GM18909 (cell line): ENCODE measurements at regions not wholly inside any gene's neighbourhood (a gene's known extent, or its start where the extent isn't known, plus 50 kb on each side); places are given as distances from the start of the nearest gene placed in this dataset.

Experiments
- ATAC-seq: cut with Tn5 transposase; IDR thresholded peaks from one replicate; pipeline ENCODE4 v1.9.1; 2021; ENCODE audit warnings: mild to moderate bottlenecking; ENCODE audit not compliant: unreplicated experiment, poor library complexity

DNA sequence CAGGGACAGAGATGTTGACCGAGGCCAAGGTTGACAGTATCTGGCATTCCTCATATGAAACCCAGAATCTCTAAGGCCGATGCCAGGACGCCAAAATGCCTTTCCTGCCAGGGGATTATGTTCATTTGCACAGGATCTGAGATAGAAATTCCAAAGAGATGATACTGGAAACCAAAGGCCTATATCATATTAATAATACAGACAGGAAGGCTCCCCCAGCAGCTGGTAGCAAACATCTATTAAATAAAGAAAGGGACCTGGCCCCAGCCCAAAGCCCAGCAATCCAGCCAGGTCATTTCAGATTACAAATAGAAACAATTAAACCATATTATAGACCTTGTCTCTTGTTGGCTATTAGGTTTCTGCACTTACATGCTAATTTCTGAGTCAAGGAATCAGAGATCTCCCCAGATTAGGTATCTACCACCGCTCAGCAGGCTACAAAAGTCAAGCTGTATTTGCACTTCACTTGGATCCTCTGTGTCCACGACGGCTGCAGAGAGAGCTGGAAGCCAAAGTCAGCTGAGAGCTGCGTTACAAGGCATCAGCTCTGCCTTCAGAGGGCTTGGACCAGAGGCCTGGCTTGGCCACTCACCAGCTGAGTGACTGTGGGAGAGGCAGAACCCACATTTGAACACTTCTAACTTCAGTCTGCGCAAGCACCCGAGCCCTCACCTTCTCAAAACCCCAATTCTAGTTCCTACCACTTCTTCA, 269.3 kb upstream of the SIX2 start:
- ATAC-seq, result no peak

DNA sequence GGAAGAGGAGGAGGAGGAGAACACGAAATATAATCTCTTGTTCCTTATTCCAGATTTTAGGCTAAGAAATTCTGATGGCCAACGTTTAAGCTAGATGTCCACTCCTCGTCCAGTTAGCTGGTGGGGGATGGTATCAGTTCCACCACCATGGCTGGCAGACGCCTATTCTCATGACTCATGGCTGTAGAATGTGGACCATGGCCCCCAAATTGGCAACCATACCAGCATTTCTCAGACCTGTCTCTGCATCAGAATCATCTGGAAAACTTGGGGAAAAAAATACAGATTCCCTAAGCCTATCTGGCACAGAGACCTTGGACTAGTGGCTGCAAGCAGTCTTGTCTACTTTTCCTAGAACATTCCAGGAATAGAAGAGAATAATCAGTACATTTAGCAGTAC, 267.7 kb upstream of the SIX2 start:
- ATAC-seq, result no peak

DNA sequence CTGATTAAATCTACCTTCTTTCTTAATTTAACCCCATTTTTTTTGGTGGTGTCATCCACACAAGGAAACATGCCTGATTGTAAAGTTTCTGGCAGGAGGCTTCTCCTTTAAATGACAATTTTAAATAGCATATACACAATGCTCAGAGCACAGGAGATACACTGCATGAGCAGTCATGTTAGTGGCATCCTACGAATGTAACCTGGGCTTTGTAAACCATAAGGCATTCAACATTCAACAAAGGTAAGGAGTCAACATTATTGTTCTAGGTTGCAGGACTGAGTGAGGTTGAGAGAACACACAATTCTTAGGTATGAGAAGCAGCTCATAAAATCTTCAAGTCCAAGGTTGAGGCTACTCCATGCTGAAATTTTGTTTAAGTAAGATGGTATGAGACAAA, 266.6 kb upstream of the SIX2 start:
- no peak for ATAC-seq

DNA sequence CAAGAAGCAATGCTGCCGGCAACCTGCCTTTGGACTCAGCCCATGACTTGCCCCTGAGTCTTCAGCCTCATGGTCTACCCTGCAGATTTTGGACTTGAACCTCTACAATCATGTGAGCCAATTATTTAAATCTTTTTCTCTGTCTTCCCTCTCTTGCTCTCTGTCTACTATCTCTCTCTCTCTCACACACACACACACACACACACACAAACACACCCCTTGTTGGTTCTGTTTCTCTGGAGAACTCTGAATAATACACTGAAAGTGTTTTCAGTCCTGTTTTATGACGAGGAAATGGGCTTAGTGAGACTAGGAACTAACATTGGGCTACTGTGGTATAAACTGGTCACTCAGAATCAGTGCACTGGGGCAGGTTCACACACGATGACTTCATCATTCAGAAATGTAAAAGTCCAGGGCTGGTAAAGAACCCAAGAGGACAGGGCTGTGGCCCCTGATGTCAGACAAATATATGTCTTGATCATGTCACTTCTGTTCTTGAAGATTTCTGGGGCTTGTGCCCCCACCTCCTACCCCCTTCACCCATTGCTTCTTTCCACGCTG, 266.1 kb upstream of the SIX2 start:
- ATAC-seq, result no peak

DNA sequence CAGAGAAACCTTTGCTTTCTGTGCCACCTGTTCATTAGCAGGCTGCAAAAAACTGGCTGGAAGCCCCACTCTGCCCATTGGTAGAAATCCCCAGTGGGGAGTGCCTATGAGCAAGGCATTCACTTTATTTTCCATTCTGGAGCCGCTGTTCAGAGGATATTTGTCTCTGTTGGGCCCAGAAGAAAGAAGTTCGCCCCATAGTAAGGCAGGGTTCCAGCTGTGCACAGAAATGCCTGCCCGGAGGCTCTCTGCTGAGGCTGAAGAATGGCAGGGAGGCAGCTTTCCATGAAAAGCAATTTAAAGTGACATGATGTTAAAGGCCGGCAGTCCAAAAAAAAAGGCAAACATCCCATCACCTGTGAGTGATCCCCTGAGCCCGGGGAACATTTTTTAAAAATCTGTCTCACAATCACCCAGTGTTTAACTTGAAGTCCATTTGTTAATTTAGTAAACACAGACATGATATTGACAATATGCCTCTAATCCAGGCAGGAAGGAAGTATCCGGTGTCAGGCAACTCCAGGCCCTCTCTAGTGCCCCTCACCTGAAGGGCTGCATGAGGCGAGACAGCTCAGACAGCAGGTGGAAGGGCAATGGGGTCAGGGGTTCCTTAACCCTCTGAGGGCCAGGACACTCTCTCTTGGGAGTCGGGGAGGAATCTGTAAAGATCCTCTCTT, 265.1 kb upstream of the SIX2 start:
- ATAC-seq, result no peak

DNA sequence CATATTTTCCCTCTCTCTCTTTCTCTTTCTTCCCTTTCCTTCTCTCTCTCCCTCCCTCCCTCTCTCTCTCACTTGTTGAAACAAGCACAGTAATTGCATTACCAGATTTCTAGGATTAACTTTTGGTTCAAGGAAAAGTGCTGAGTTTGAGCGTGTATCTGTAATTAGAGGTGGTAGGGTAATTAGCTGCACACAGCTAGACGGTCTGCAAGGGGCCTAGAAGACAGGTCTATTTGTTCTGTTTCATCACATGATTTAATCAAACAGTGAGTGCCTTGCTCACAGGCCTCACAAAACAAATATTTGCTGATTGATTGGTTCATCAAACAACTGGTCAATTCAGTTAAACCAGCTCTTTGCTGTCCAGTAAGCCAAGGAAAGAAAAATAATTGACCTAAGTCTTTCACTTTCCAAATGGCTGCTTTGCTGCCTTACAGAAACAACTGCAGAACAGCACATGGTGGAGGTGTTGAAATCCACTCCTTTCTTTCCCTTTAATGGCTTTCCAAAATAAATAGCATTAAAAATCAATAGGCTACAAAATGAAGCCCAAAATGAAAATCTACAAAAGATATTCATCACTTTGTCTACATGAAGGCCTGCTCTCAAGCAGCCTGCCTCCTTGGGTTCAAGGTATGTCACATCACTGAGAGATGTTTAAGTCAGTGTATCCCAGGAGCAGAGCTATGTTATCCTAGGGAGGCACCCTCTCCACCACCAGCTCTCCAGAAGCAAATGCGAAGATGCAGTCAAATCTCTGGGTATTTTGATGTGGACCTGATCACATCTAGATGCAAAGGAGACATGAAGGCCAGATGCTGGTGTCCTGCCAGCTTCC, 264.4 kb upstream of the SIX2 start:
- no peak for ATAC-seq

DNA sequence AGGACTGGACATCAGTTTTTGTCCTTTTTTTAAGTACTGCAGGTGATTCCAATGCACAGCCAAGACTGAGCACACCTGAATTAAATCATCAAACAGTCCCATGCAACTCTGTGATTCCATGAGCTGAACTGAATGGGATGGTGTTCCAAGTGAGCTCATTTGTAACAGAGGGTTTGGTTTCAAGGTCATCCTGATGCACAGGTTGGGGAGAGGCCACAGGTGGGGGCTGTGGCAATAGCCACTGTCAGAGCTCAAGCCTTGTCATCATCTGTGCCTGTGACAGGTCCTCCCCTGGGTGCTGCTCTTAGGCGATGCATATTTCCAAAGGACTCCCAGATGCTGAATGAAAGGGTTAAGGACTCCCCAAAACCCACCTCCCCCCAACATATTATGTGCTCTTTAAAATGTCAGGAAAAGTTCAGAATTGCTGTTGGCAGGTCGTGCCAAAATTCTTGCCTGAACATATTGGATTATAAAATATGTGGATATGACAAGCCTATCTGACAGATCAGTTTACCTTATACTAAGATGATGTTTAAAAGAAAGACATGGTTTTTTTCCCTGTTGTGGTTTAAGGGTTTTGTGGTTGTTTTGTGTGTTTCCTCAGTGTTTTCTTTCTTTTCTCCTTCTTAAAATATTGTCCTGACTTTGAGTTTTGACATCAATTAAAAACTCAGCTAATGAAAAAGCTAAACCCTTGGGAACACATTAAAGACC, 263.5 kb upstream of the SIX2 start:
- no peak for ATAC-seq

DNA sequence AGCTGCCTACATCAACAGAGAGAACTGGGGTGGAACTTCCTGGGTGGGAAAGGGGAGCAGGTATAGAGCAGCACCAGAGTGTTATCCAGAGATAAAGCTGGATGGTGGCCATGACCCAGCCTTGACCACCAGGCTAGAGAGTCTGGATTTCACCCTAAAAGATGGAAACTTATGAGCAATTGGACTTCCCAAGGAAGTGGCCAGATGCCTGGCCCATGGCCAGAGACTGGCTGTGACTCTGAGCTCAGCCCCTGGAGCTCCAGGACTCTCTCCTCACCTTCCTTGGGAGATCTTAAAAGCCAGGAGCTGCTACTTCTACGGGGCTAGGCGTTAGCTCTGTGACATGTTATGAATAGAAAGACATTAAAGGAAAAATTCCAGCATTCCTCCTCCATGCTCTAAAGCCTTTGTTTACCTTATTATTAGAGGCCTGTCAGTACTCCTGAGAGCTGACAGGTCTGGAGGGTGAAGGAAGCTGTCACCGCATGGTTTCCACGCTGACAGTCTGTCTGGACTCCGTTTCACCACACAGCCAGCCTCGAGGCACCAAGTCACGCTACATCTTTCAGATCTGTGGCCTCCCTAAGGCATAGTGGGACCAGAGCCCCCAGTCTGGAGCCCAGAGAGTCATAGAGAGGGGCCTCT, 260.0 kb upstream of the SIX2 start:
- no peak for ATAC-seq

DNA sequence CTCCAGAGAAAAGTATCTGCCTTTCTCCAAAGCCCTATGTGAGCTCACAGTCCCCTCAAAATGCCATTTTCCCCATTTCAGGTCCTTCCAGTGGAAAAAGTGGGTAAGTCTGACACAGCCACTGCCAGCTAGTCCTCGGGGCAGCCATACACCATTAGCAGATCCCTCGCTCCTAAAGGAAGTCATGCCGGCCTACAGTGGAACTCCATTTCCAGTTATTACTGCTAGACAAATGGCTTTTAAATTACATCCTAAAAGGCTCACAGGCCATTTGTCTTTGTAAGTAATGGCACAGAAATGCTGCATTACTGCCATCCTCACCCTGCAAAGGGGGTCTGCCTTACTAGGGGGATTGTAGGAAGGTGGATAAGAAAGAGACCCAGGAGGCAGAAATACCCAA, 259.4 kb upstream of the SIX2 start:
- ATAC-seq, result no peak

DNA sequence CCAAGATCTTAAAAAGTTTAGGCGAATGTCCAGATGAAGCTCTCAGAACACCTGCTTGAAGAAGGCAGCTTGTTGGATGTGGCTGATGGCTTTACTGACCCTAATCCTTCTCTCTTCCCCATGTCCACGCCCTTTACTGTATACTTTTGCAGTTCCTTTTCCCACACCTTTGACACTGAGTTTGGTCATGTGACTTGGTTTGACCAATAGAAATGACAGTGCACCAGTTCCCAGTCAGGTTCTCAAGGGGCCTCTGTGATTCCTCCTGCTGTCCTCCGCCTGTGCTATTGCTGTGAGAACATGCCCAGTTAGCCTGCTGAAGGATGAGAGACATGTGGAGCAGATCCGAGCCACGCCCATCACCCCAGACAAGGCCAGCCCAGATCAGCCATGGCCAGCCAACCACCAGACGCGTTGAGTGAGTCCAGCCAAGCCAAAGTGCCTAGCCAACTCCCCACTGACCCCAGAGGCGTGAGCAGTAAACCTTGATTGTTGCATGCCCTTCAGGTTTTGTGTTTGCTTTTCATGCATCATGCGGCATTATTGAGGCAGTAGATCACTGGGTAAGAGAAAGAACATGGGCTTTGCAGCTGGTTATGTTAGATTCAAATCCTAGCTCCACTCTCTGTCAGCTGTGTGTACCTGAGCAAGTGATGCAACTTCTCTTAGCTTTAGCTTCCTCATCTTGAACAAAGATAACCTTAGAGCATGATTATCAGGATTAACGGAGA, 258.0 kb upstream of the SIX2 start:
- ATAC-seq, result no peak

DNA sequence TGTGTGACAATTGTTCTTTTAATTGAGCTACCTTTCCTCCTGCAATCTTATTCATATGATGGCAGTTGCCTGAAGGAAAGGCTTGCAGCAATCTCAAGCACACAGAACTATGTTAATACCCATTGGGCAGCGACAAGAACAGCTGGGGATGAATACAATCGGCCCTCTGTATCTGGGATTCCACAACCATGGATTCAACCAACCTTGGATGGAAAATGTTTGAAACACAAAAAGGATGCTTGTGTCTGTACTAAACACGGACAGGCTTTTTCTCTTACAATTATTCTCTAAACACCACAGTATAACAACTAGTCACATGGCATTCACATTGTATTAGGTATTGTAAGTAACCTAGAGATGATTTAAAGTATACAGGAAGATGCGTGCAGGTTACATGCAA, 256.1 kb upstream of the SIX2 start:
- no peak for ATAC-seq

DNA sequence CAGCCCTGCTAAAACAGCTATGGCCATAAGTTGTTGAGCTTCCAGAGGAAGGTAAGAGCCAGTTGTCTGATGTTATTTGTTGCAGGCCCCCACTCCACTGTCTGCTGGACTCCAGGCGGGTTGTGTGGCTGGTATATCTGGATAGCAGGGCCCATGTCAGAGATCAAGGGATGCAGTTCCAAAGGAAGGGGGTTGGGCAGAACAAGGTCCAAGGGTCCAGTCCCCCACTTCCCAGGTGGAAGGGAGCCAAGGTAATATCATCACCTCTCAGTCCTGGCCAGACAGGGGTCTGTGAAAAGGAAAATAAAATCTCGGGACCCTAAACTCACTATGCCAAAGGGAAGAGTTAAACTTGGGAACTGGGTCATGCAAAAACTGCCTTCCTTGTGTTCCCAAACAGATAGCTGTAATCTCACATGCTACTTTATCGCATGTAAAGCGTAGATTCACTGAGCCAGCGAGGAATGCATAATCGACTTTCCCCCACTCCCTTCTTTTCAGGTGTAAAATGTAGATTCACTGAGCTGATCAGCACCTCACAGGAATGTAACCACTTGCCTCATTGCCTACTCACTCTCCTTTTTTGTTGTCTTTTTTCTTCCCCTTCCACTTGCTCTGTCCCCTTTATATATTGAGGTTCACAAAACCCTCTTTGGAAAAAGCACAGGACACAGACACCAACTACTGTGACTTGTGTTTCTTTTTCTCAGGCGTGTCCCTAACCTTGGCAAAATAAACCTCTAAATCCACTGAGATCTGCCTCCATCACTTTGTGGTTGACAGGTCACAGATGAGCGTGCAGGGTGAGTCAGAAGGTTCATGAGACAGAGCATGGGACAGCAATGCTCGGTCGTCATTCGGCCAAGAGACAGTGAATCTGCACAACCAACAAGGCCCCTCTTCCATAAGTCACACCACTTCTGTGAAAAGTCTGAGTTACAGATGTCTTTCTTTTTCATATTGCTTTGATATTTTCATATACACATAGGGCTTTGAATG, 255.3 kb upstream of the SIX2 start:
- no peak for ATAC-seq

DNA sequence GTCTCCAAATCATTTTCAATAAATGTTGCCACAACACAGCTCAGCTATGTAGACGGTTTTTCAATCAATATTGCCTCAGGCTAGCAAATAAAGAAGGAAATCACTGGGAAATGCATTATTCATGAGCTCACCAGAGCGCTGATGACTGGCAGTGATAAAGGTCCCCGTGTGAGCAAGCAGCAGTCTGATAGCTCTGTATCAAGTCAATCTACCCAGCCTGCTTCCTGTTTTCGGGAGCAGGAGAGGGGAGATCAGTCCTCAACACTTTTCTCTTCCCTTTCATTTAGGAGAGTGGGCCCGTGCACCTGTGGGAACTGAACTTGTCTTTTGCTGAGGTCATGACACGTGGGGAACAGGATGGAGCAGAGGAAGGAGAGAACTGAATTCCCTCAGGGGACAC, 253.9 kb upstream of the SIX2 start:
- no peak for ATAC-seq

DNA sequence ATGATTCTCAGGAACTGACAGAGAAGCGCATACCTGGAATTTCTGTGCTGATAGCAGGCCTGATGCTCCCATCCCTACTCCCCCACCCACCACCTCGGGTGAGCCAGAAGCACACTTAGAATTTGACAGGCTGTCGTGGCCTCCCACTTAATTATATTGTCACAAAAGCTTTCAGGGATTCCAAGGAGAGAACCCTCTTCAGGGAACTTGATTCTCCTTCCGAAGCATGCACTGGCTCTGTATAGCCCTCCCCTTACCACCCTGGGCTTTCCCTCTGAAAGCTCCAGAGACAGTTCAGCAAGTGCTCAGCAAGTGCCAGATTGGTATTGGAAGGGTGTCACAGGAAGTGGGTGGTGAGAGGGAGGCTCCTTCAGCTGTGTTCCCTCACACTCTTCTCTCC, 252.5 kb upstream of the SIX2 start:
- no peak for ATAC-seq

DNA sequence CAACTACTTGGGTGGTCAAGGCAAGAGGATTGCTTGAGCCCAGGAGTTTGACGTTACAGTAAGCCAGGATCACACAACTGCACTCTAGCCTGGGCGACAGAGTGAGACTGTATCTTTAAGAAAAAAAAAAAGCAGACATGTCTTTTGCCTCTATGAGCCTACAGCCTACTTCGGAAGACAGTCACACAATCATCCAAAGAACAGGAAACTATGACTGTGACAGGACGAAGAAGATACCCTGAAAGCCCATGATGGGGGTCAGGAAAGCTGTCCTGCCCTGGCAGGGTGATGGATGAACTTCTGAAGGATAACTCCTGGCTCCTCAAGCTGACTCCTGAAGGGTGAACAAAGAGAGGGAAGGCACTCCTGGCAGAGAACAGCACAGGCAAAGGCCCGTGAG, 251.7 kb upstream of the SIX2 start:
- no peak for ATAC-seq

DNA sequence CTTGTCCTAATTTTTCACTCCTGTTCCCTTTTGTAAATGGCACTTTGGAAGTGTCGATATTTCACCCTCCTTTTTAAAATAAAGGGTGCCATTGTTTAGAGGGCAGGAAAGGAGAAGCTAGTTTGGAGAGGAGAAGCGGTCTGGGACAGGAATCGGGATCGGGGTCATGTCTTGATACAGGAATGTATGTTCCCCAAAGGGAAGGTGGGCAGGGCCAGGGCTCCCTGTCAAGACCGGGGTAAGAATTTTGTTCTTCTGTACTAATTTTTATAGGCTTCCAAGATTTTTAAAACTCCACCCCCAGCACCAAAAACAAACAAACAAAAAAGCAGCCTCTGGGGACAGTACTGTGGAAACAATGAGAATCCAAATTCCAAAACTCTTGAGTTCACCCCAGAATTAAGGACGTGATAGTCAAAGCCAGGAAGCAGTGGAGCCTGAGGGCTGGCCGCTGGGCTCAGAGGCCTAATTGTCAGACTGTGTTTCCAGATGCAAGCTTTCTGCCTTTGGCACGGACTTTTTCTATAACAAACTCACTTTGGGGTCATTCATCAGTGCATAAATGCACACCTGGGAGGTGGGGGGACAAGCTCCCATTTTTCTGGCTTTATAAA, 250.4 kb upstream of the SIX2 start:
- ATAC-seq, result no peak

DNA sequence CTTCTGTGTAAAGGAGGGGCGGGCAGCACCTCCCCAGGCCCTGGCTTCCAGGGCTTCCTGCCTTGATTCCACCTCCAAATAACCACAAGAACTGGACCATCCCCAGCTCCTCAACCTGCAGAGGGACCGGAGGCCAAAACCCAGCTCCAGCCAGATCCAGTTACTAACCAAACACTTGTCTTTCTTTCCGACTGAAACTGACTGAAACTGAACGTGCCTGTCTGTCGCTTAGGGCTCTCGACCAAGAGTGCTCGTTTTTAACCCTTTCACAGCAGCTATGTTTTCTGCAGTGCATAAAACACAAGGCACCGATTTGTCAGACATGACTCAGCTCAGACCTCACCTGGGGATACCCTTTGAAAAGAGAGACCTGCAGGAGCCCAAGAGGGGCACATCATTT, 249.9 kb upstream of the SIX2 start:
- ATAC-seq, result no peak

DNA sequence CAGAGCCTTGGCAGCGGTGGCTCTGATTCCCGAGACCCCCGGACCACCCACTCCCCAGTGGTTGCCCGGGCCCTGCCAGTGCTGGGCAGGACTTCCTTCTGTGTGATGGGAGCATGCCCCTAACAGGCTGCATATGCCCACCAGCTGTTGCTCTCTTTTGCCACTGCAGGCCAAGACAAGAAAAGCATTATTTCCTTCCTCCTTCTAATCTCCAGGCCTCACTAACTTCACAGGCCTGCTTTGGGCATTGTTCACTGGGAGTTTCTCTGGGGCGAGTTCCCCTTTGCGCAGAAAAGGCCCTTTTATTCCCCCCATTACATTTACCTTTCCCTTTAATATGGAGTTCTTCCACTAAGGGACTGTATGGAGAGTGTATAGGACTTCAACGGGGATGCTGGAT, 249.1 kb upstream of the SIX2 start:
- ATAC-seq, result no peak
